ENCODE measurements at regions not wholly inside any gene's neighbourhood (a gene's known extent, or its start where the extent isn't known, plus 50 kb on each side); places are given as distances from the start of the nearest gene placed in this dataset.

DNA sequence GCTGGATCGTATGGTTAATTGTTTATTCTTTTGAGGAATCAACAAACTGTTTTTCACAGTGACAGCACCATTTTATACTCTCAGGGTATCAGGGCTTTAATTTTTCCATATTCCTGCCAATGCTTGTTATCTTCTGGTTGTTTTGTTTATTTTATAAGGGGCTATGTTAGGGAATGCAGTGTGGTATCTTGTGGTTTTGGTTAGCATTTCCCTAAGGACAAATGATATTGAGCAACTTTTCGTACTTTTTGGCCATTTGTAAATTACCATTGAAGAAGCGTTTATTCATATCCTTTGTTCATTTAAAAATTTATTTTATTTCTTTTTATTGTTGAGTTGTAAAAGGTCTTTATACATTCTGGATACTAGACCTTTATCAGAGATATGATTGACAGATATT lies 322.0 kb upstream of the SALL1 start:
- ATAC-seq (ENCODE audit: poor library complexity) (no peak), DNase-seq (no peak)

DNA sequence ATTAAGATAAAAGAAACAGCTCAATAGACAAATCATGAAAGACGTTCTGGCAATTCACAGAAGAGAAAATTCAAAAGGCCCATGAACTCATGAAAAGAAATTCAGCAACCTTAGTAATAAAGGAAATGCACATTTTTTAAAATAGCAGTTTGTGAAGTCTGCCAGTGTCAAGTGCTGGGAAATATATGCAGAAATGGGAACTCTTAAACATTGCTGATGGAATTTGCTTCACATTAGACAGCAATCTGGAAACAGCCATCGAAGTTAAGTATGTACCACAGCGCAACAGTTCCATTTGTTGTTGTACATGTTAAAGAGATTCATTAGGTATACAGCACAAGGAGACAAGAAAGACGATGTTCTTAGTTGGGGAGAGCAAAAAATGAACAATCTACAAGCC lies 319.4 kb upstream of the SALL1 start:
- intact Hi-C loops (cut with DNase I), result no loop called here
- no peak for ATAC-seq (ENCODE audit: poor library complexity)
- DNase-seq, result no peak

More for the DNA sequence above, 322.0 kb upstream of the SALL1 start:
- intact Hi-C loops (cut with DNase I), result no loop called here

DNA sequence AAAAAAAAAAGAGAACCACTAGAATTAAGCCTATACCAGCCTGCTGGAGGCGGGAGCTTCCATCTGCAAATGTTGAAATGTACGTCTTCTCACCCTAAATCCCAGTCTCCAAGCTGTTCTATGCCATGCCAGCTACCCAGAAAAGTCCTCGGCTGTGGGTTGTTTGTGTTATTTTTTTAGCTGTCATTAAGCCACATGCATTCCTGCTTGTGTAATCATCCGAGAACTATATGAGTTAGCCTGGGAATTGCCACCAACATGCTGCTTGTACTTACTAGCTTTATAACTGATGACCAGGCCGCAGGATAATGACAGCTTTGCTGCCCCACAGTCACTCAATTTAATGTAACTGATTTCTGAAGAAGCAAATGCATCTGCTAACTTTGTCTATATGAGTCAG lies 313.9 kb upstream of the SALL1 start:
- intact Hi-C loops (cut with DNase I), result no loop called here
- DNase-seq (no peak), ATAC-seq (ENCODE audit: poor library complexity) (no peak)

DNA sequence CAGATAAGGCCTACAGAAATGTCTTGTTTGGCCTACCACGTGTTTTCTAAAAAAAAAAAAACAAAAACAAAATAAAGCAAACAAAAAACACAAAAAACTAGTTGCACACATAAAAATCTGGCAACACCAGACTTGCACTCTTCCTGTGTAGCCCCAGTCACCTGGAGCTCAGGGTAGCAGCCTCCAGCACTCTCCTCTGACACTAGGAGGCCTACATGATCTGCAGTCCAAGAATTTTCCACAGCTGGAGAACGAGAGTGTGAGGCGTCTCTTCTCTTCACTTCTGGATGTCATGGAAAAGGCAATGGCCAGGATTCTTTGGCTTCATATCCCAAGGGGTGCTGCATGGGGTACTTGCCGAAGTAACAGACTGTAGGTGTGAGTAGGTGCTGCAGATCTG lies 310.2 kb upstream of the SALL1 start:
- DNase-seq (no peak), ATAC-seq (ENCODE audit: poor library complexity) (no peak)
- intact Hi-C loops (cut with DNase I), result no loop called here

DNA sequence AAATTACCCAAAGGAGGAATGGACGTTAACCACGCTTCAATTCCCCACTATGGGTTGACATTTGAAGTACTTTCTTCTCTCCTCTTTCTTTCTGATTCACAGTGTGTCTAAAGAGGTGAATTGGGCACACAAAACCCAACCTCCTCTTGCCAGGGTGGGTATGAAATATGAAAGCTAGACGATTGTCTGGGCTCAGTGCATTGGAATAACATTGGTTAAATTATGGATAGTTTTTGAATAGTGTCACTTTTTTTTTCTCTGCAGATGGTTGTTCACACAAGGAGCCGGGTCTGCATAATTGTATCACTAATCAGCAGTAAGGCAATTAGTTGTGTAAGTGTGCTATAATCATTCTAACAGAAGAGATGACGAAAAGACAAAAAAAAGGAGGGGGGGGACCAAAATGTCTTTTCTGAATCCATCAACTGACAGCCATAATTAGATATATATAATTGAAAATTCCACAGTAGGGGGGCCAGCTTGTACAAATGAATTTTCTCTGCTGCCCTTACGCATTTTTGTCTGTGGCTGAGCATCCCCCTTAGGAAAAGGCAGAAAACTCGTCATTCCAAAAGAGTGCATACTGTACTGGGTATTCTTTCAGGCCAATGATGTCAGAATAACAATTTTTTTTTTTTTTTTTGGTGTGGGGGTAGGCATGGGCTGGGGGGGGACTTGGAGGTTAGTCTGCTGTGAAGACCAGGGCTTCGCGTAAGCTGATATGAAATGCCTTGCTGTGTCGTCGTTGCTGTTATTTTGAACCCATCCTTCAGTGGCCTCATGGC lies 307.5 kb upstream of the SALL1 start:
- DNase-seq (no peak), ATAC-seq (ENCODE audit: poor library complexity) (no peak)
- intact Hi-C loops (cut with DNase I), result no loop called here

DNA sequence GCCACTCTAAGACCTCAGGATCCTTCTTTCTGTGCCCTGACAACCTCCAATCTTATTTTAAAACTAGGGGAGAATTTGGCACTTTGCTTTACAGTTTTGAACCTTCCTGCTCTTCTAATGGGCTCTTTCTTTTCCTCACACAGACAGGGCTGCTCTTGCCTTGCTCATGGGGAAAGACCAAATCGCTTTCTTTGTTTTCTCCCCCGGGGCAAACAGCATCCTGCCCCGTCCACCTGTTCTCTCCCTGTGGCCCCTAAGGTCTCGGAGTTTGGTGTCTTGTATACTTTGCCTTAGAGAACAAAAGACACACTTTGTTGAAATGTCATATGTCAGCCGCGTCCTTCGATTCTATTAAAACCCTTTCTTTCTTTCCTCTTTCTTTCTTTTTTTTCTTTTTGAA lies 306.7 kb upstream of the SALL1 start:
- no peak for DNase-seq
- ATAC-seq (ENCODE audit: poor library complexity), result no peak
- intact Hi-C loops (cut with DNase I), result no loop called here

DNA sequence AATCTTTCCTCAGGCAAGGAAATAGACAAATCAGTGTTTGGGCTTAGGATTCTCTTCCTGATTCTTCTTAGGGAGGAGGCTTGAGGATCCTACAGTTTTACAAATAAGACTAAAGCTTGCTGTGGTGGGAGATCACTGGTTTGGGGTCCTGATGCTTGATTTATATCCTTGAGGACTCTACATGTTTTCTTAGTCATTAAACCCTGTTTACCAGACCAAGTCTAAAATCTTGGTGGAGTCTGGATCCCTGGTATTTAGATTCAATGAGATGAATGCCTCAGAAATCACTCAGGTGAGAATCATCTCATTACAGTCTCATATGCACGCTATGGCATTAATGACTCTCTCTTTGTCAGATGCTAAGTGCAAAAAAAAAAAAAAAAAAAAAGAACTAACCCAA lies 304.3 kb upstream of the SALL1 start:
- intact Hi-C loops (cut with DNase I), result no loop called here
- DNase-seq (no peak), ATAC-seq (ENCODE audit: poor library complexity) (no peak)

DNA sequence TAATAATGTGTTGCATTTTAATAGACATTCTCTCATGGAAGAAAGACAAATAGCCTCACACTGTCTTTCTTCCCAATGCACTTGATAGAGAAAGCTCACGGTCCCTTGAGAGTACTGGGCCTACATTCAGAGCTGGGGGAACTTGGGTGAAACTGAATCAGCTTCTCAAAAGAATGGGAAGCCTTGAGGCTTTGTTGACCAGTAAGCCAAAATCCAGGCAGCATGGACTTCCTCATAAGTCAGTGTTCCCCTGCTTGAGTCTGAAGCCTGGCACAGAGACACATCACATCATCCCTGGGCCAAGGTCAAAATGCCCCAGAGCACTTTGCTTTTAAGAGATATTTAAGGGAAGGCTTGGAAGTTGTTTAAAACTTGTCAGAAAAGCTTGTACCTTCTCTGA lies 302.2 kb upstream of the SALL1 start:
- ATAC-seq (ENCODE audit: poor library complexity), result no peak
- intact Hi-C loops (cut with DNase I), result no loop called here
- DNase-seq, result no peak

DNA sequence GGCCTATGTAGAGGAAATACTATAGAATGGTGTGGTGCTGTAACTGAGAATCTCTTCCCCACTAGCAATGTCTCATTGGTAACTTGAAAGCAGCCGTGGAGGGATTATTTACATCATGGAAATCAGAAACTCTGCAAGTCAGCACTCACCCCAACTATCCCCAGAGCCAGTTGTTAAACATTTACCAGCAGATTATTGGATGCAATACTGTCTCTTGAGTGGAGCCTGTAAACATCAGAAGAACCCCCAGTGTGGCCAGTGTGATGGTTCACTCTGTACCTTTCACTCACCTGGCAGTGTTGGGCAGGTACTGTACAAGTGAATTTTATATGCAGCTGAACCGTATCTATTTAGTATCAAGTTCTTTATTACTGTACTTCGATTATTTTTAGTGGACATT lies 299.8 kb upstream of the SALL1 start:
- intact Hi-C loops (cut with DNase I), result no loop called here
- ATAC-seq (ENCODE audit: poor library complexity) (no peak), DNase-seq (no peak)

DNA sequence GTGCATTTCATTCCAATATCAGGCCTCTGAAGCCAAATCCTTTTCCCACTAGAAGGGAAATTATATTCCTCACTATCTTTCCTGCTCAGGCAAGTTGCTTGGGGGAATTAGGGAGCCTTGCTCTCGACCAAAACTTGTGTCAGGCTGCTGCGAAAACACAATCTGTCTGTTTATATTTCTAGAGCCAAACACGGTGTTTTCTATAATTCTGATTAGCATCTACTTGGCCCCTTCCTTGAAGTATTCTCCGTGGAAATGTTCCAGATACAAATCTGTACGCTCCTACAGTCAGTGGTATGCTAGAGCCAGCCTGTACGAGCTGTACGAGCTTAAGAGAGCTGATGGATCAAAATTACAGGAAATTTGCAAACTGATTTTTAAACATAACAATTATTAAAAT lies 299.3 kb upstream of the SALL1 start:
- no peak for ATAC-seq (ENCODE audit: poor library complexity)
- intact Hi-C loops (cut with DNase I), result no loop called here
- no peak for DNase-seq

DNA sequence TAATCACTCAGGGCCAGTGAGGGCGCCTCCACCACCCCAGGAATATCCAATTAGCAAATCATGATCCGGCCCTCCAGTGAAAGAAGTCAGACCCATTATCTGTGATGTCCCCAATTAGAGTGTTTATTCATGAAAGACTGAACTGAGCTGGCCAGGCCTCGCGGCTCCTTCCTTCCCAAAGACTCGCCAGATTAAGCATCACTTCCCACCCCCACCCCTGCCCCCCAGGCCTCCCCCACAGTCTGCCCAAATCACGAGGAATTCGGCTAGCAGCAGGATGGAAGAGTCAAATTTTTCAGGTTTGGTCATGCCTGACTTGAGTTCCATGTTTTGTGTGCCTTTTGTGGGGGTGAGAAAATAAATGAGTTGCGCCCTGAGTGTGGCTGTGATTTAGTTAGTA lies 298.4 kb upstream of the SALL1 start:
- no peak for DNase-seq
- ATAC-seq (ENCODE audit: poor library complexity), result no peak
- intact Hi-C loops (cut with DNase I), result no loop called here

DNA sequence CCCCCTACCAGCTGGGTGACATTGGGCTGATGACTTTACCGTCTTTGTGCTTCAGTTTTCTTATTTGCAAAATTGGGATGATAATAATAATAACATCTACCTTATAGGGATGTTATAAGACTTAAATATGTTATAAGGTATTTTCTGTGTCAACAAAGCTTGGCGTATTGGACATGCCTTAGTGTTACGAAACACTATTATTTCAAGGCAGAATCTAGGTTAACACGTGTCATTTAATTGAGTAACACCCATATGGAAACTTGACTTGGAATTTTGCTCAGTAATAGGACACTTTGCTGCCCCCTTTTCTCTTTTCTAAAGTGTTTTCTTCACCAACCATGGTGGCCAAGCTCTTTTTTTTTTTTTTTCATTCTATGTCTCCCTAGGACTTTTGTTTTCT lies 294.2 kb upstream of the SALL1 start:
- no peak for DNase-seq
- intact Hi-C loops (cut with DNase I), result no loop called here
- no peak for ATAC-seq (ENCODE audit: poor library complexity)

DNA sequence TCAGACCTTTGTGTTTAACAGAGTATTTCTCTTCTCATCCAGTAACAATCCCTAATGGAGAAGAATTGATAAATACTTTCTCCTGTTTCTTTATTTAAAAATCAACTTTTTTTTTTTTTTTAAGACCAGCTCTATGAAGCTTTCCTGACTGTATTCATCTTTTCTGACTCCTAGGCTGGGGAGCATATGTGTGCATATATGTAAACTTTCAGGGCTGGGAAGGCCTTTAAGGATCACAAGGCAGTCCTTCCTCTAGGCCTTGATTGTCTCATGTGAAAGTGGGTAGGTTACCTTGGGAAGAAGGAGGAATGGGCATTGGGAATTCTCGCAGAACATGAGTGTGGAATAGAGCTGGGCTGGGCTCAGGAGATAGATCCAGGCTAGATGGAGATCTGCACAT lies 292.9 kb upstream of the SALL1 start:
- DNase-seq (no peak), ATAC-seq (ENCODE audit: poor library complexity) (no peak)
- intact Hi-C loops (cut with DNase I), result no loop called here

DNA sequence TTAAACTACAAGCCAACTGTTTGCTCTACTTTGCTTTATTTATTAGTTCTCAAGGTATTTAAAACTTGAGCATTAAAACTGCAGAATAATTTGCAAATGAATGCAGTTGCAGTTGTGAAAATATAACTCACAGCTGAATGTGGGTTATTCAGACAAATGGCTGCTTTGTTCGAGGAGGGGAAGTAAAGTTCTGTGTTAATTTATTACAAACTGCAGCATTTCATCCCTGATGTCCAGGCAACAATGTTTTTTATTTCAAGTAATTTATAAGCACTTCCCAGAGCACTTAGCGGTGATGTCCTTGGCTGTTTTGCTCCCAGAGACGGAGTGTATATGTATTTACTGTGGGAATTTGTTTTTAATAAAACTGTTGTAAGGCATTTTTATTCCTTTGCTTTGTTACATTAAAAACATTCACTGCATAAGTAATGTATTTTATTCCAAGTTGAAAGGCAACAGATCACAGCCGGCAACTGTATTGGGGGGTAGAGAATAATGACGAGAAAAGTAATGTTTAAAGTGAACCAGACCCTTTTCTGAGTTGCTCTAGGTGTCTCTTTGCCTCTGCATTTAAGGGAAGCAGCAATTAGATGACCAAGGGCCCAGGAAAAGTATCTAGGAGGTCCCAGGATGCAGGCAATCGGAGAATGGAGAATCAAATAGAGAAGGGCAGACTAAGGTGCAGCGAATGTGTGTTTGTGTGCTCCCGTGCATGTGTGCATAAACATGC lies 291.2 kb upstream of the SALL1 start:
- intact Hi-C loops (cut with DNase I), result no loop called here
- no peak for ATAC-seq (ENCODE audit: poor library complexity)
- DNase-seq, result no peak

DNA sequence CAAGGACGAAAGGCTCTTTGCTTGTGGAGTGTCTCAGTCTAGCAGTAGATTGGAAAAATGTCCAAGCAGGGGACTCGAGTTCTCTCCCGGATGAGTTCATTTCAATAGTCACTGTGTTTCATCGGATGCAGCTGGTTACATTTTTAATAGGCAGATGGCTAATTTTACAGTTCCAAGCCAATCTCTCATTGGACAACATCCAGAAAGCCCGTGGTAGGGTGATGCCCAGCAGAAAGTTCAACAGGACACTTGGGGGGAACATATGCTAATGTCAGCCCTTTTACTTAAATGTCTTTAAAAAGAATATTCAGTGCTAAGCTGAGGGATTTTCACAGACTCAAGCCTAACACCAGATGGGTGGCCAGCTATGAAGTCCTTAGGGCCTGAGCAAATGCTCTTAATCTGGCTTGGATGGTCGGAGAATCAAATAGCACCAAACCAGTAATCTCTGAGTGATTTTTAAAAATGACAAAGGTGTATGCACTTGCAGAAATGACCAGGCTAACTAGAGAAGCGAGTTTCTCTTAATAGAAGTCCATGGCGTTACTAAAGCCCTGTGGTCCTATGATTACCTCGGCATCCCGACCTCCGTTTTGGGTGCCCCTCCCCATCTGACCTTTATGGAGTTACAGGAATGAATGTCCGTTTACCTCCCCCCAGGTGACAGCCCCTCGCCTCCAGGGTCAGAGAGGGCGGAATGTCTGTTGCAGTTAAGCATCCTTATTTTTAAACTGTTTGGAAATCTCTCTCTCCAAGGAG lies 289.2 kb upstream of the SALL1 start:
- no peak for DNase-seq
- no peak for ATAC-seq (ENCODE audit: poor library complexity)
- intact Hi-C loops (cut with DNase I), result no loop called here

DNA sequence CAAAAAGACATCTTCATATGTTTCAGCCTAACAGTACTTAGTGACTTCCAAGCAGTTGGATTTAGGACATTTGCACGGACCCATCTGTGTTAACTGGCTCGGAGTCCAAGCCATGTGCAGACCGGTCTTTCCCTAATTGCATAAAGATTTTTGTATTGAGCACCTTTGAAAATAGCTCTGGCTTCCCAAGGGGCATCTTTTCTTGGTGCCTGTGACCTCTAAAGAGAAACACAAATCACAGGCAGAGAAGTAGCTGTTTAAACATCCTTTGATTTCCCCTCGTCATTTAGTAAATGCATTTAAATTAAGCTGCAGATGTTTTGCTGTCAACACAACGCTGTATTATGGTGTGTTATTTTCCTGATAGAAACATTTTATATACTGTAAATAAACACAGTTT lies 288.2 kb upstream of the SALL1 start:
- intact Hi-C loops (cut with DNase I), result no loop called here
- DNase-seq, result no peak
- ATAC-seq (ENCODE audit: poor library complexity), result no peak

DNA sequence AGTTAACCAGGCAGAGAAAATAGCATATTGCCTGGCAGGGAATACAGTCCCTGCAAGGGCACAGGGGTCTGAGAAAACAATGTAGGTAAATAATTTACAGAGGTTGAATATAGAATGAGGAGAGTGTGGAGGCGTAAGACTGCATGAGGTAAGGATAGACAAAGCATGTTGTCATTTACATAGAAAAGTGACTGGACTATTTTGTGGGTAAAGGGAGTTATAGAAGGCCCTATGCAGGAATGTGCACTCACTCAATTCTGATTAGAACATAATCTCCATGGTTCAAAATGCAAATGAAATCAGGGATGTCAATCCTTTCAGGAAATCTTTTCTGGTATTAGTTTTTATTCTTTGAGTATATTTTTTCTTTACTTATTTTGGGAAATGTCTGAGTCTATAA lies 285.7 kb upstream of the SALL1 start:
- DNase-seq (no peak), ATAC-seq (ENCODE audit: poor library complexity) (no peak)
- intact Hi-C loops (cut with DNase I), result no loop called here

DNA sequence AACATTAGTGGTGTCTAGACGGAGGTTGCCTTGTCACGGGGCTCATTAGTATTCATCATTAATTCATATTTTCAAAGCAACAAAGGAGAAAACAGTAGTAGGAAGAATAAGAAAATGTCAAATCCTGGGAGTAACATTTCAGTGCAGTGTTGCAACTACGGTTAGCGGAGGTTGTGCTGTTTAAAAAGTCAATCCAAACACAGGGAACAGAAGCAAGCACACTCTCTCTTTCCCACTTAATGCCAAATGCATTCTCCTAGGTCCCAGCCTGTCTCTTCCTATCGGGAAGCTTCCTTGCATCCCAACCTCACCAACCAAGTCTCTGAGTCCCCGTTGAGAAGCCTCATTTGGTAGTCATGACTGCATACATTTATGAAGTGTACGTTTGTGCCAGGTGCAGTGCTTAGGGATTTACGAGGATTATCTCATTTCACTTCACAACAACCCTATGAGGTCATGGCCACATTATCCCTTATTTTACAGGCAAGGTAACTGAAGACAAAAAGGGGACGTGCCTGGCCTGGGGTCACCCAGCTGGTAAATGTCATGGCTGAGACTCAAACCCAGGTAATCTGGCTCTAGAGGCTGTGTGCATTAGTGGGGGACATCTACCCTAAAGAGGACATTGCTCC lies 283.6 kb upstream of the SALL1 start:
- ATAC-seq (ENCODE audit: poor library complexity) (no peak), DNase-seq (no peak)
- intact Hi-C loops (cut with DNase I), result no loop called here

DNA sequence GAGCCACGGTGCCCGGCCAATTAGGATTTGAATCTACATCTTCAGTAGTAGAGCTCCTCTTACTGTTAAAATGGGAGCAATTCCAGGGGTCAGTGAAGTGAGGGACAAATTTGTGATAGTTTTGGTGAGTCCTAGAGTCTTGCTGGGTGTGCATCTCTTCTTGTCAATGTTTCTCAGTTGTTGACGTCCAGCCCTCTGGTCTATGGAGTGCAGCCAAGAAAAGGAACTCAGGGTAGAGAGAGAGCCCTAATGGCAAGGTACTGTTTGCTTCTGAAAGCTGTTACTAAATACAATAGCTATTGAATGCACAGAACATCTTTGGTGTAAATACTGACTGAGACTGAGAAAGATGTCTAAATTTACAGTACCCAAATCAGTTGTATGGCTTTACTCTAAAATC lies 282.5 kb upstream of the SALL1 start:
- intact Hi-C loops (cut with DNase I), result no loop called here
- DNase-seq, result no peak
- ATAC-seq (ENCODE audit: poor library complexity), result no peak
